Peyer's patch (tissue), 4 donors: ENCODE measurements at regions not wholly inside any gene's neighbourhood (a gene's known extent, or its start where the extent isn't known, plus 50 kb on each side); places are given as distances from the start of the nearest gene placed in this dataset.

Experiments
- POLR2A ChIP-seq, 2 donors: fragments of 450-650 bp; IDR thresholded peaks; one replicate each; pipeline ENCODE4 v1.5.1; 2017; ENCODE audit warnings: antibody characterized with exemption in 2 of 2, mild to moderate bottlenecking in 2 of 2, moderate library complexity in 2 of 2
- TF ChIP-seq, protein P1 (sequence below), 6 experiments: fragments of 450-650 bp in 4 of 6; fragments of 200-600 bp in 2 of 6; sonication (generic) in 1 of 6; IDR thresholded peaks; one replicate each; pipeline ENCODE4 v1.5.1; 2017 to 2019; ENCODE audit warnings: antibody characterized with exemption in 6 of 6, mild to moderate bottlenecking in 3 of 6, moderate library complexity in 1 of 6

DNA sequence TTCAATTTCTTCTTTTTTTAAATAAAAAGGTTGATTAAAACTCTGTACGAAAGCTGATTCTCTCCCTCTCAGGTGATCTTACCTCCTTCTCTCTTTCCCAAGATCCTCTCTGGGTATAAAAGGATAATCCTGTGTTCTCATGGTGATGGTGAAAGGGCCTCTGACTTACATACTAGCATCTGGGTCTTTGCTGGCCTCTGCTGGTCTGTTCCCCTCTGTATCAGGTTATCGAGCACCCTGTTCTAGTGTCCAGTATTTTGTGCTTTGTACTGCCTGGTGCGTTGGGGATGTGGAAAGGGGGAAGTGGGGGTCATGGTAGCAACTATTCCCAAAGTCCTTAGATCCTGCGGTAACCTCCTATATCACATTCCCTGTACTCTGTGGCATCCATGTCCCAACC lies 328.9 kb downstream of the NR2F1-AS1 start:
- TF ChIP-seq, protein P1, sequence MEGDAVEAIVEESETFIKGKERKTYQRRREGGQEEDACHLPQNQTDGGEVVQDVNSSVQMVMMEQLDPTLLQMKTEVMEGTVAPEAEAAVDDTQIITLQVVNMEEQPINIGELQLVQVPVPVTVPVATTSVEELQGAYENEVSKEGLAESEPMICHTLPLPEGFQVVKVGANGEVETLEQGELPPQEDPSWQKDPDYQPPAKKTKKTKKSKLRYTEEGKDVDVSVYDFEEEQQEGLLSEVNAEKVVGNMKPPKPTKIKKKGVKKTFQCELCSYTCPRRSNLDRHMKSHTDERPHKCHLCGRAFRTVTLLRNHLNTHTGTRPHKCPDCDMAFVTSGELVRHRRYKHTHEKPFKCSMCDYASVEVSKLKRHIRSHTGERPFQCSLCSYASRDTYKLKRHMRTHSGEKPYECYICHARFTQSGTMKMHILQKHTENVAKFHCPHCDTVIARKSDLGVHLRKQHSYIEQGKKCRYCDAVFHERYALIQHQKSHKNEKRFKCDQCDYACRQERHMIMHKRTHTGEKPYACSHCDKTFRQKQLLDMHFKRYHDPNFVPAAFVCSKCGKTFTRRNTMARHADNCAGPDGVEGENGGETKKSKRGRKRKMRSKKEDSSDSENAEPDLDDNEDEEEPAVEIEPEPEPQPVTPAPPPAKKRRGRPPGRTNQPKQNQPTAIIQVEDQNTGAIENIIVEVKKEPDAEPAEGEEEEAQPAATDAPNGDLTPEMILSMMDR (IDR thresholded peaks at IDR 0.05) = no peak
- no peak for TF ChIP-seq POLR2A (IDR thresholded peaks at IDR 0.05)
